MM.1S (cell line): ENCODE measurements at regions not wholly inside any gene's neighbourhood (a gene's known extent, or its start where the extent isn't known, plus 50 kb on each side); places are given as distances from the start of the nearest gene placed in this dataset.

Experiments
- DNase-seq: peaks from one replicate; pipeline ENCODE4 v3.0.0-alpha.2; 2015
- H2AFZ ChIP-seq: fragments of 300-600 bp; sonication (generic); 2 replicates; pipeline ENCODE4 v1.6.0; 2016; ENCODE audit warnings: antibody characterized with exemption, low read length
- H3F3A ChIP-seq: fragments of 300-600 bp; sonication (generic); 2 replicates; pipeline ENCODE4 v1.6.1; 2016; ENCODE audit warnings: mild to moderate bottlenecking, antibody characterized with exemption, low read length, moderate library complexity, mixed read lengths; ENCODE audit not compliant: insufficient read depth
- H3K27ac ChIP-seq: fragments of 300-600 bp; sonication (generic); 2 replicates; pipeline ENCODE4 v1.5.1; 2016; ENCODE audit warnings: mild to moderate bottlenecking, low read length
- H3K27me3 ChIP-seq: fragments of 300-600 bp; sonication (generic); replicated peaks from 2 replicates; pipeline ENCODE4 v1.6.0; 2016; ENCODE audit warnings: low read length; ENCODE audit not compliant: insufficient read depth
- H3K36me3 ChIP-seq: fragments of 300-600 bp; sonication (generic); replicated peaks from 2 replicates; pipeline ENCODE4 v1.6.1; 2016; ENCODE audit warnings: mild to moderate bottlenecking, low read length, mixed read lengths; ENCODE audit not compliant: insufficient read depth
- H3K4me1 ChIP-seq: fragments of 300-600 bp; sonication (generic); 2 replicates; pipeline ENCODE4 v1.6.1; 2016; ENCODE audit warnings: low read length, mixed read lengths
- H3K4me2 ChIP-seq: fragments of 300-600 bp; sonication (generic); 2 replicates; pipeline ENCODE4 v1.6.0; 2016; ENCODE audit warnings: low read depth, low read length
- H3K4me3 ChIP-seq: fragments of 300-600 bp; sonication (generic); 2 replicates; pipeline ENCODE4 v1.5.1; 2016; ENCODE audit warnings: low read length, mixed read lengths
- H3K79me2 ChIP-seq: fragments of 300-600 bp; sonication (generic); 2 replicates; pipeline ENCODE4 v1.6.1; 2016; ENCODE audit warnings: mixed run types, low read length, mixed read lengths
- H3K9ac ChIP-seq: fragments of 300-600 bp; sonication (generic); 2 replicates; pipeline ENCODE4 v1.6.1; 2016; ENCODE audit warnings: low read length, mixed read lengths
- H3K9me2 ChIP-seq: fragments of 300-600 bp; sonication (generic); replicated peaks from 2 replicates; pipeline ENCODE4 v1.6.1; 2016; ENCODE audit warnings: mild to moderate bottlenecking, low read length, mixed read lengths; ENCODE audit not compliant: insufficient read depth
- H3K9me3 ChIP-seq: fragments of 300-600 bp; sonication (generic); replicated peaks from 2 replicates; pipeline ENCODE4 v1.6.1; 2016; ENCODE audit warnings: mild to moderate bottlenecking, low read length, mixed read lengths; ENCODE audit not compliant: insufficient read depth
- H4K20me1 ChIP-seq: fragments of 300-600 bp; sonication (generic); 2 replicates; pipeline ENCODE4 v1.6.1; 2016; ENCODE audit warnings: mild to moderate bottlenecking, low read length, moderate library complexity, mixed read lengths; ENCODE audit not compliant: insufficient read depth
- EZH2 ChIP-seq: fragments of 300-600 bp; sonication (generic); optimal IDR thresholded peaks from 2 replicates; pipeline ENCODE3; 2017; ENCODE audit warnings: low read depth, mild to moderate bottlenecking, antibody characterized with exemption, low read length, mixed read lengths
- EZH2phosphoT487 ChIP-seq: fragments of 300-600 bp; sonication (generic); IDR thresholded peaks from 2 replicates; pipeline ENCODE4 v1.6.1; 2018; ENCODE audit warnings: antibody characterized with exemption, low read length
- TF ChIP-seq, protein P1 (sequence below): fragments of 300-600 bp; sonication (generic); IDR thresholded peaks from 2 replicates; pipeline ENCODE4 v1.5.1; 2016; ENCODE audit warnings: antibody characterized with exemption, low read length, mixed read lengths

DNA sequence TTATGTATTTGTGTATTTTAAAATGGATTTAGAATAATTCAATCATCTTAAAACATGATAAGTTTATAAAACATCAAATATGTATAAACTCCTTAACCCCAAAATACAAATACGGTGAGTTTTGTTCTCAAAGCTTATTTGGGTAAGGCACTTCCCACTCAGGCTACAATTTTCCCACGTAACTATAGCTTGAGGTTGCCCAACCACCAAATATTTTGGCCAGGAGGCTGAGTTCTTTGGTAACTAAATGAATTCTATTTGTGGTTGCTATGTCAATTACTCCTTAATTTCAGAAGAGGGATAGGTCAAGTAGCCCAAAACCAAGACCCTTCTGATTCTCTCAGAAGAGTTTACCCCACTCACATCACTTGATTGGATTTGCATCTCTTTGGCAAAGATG, 70.4 kb downstream of the MYL12B start:
- Histone ChIP-seq H3F3A (no peaks in the 10 kb centered on the region), H2AFZ (no peak overlapping the region), H3K27ac (no peak overlapping the region), H3K4me1 (no peaks in the 10 kb centered on the region), H4K20me1 (no peaks in the 10 kb centered on the region), H3K9me3 (no peaks in the 10 kb centered on the region), H3K79me2 (no peaks in the 10 kb centered on the region), H3K9ac (no peak overlapping the region), H3K4me2 (no peak overlapping the region), H3K36me3 (no peaks in the 10 kb centered on the region), H3K9me2 (no peaks in the 10 kb centered on the region), H3K27me3 (no peaks in the 10 kb centered on the region), H3K4me3 (no peak overlapping the region)
- no peak for DNase-seq
- no peak for TF ChIP-seq EZH2
- TF ChIP-seq, protein P1, sequence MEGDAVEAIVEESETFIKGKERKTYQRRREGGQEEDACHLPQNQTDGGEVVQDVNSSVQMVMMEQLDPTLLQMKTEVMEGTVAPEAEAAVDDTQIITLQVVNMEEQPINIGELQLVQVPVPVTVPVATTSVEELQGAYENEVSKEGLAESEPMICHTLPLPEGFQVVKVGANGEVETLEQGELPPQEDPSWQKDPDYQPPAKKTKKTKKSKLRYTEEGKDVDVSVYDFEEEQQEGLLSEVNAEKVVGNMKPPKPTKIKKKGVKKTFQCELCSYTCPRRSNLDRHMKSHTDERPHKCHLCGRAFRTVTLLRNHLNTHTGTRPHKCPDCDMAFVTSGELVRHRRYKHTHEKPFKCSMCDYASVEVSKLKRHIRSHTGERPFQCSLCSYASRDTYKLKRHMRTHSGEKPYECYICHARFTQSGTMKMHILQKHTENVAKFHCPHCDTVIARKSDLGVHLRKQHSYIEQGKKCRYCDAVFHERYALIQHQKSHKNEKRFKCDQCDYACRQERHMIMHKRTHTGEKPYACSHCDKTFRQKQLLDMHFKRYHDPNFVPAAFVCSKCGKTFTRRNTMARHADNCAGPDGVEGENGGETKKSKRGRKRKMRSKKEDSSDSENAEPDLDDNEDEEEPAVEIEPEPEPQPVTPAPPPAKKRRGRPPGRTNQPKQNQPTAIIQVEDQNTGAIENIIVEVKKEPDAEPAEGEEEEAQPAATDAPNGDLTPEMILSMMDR, result no peak
- no peak for TF ChIP-seq EZH2phosphoT487

DNA sequence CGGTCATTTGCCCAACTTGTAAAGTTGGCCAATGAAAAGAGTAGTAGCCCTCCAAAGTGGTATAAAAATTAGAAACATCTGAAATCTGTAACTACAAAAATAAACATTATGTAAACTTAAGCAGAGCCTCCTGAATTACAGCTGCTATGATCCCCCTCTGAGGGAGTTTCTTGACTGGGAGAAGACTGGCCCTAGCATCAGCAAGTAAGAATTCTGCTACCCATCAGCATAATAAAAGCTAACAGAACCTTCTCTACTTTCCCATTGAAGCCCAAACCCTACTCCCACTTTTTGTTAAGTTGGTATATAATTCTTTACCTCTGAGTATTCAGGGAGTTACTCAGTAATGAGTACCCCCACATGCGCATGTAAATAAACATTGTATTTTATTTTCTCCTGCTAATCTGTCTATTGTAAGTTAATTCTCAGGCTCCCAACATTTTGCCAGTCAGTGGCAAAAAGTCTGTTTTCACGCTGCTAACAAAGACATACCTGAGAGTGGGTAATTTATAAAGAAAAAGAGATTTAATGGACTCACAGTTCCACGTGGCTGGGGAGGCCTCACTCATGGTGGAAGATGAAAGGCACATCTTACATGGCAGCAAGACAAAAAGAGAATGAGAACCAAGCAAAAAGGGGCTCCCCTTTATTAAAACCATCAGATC, 71.3 kb downstream of the MYL12B start:
- no peaks in the 10 kb centered on the region for H3K27me3 ChIP-seq
- H3K4me2 ChIP-seq, result no peak overlapping the region
- no peak for DNase-seq
- no peaks in the 10 kb centered on the region for H3K36me3 ChIP-seq
- TF ChIP-seq, protein P1, result no peak
- H3K9ac ChIP-seq, result no peak overlapping the region
- H3K79me2 ChIP-seq, result no peaks in the 10 kb centered on the region
- no peaks in the 10 kb centered on the region for H3F3A ChIP-seq
- no peak overlapping the region for H3K4me3 ChIP-seq
- H3K9me3 ChIP-seq, result no peaks in the 10 kb centered on the region
- no peak overlapping the region for H3K27ac ChIP-seq
- H2AFZ ChIP-seq, result no peak overlapping the region
- H4K20me1 ChIP-seq, result no peaks in the 10 kb centered on the region
- H3K4me1 ChIP-seq, result no peaks in the 10 kb centered on the region
- no peaks in the 10 kb centered on the region for H3K9me2 ChIP-seq

DNA sequence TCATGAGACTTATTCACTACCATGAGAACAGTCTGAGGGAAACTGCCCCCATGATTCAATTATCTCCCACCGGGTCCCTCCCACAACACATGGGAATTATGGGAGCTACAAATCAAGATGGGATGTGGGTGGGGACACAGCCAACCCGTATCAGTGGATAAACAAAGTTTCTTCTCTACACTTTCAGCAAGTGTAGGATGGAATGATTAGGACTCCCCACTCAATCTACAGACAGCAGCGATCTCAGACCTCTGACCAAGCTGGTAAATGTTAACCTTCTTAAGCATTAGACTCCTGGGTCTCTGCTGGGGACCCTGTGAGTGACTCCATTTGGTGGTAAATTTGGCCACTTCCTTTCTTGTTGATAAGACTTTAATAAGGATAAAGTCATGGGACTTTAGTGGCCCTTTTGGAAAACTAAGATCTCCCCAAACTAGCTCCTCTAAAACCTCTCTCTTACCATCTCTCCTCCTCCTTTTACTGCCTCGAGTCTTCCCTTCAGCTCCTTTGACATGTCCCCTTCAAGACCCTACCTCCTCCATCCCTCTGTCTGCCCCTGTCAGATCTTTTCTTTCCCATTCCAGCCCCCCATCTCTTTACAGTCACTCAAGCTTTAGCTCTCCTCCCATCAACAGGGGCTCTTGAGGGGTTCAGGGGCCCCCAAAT, 71.9 kb downstream of the MYL12B start:
- H3K4me1 ChIP-seq, result no peaks in the 10 kb centered on the region
- no peak overlapping the region for H3K9ac ChIP-seq
- H4K20me1 ChIP-seq, result no peaks in the 10 kb centered on the region
- H3K9me2 ChIP-seq, result no peaks in the 10 kb centered on the region
- H3K79me2 ChIP-seq, result no peaks in the 10 kb centered on the region
- no peak overlapping the region for H3K27ac ChIP-seq
- no peak overlapping the region for H3K4me3 ChIP-seq
- no peak for DNase-seq
- H3K27me3 ChIP-seq, result no peaks in the 10 kb centered on the region
- H3K36me3 ChIP-seq, result no peaks in the 10 kb centered on the region
- H3F3A ChIP-seq, result no peaks in the 10 kb centered on the region
- no peaks in the 10 kb centered on the region for H3K9me3 ChIP-seq
- H2AFZ ChIP-seq, result no peak overlapping the region
- TF ChIP-seq EZH2phosphoT487 (no peak), EZH2 (no peak)
- TF ChIP-seq, protein P1, result no peak
- no peak overlapping the region for H3K4me2 ChIP-seq
